Liver (tissue), 8 donors: ENCODE measurements at regions not wholly inside any gene's neighbourhood (a gene's known extent, or its start where the extent isn't known, plus 50 kb on each side); places are given as distances from the start of the nearest gene placed in this dataset.

ENCODE experiments used
- DNase-seq: peaks from one replicate; pipeline ENCODE4 v3.0.0-alpha.2; 2017; ENCODE audit warnings: low spot score
- H3K27ac ChIP-seq, 2 donors: one replicate each; pipeline ENCODE4 v1.7.0; 2013; ENCODE audit warnings: inconsistent platforms in 2 of 2, low read length in 2 of 2, control low read depth in 1 of 2, low read depth in 1 of 2, mild to moderate bottlenecking in 1 of 2
- H3K27me3 ChIP-seq, 4 donors: one replicate each; pipeline versions ENCODE4 v1.6.1 to v1.7.0; 2013; ENCODE audit warnings: low read length in 3 of 4, inconsistent platforms in 1 of 4, mild to moderate bottlenecking in 1 of 4, moderate library complexity in 1 of 4; ENCODE audit not compliant: control insufficient read depth in 4 of 4, insufficient read depth in 4 of 4
- H3K36me3 ChIP-seq, 4 donors: one replicate each; pipeline versions ENCODE4 v1.6.1 to v1.7.0; 2013; ENCODE audit warnings: low read length in 3 of 4, mild to moderate bottlenecking in 3 of 4, low read depth in 1 of 4, moderate library complexity in 1 of 4; ENCODE audit not compliant: control insufficient read depth in 4 of 4, insufficient read depth in 3 of 4
- H3K4me1 ChIP-seq, 4 donors: one replicate each; pipeline versions ENCODE4 v1.6.1 to v1.7.0; 2013; ENCODE audit warnings: low read length in 3 of 4, mild to moderate bottlenecking in 3 of 4, moderate library complexity in 1 of 4; ENCODE audit not compliant: control insufficient read depth in 4 of 4, insufficient read depth in 4 of 4
- H3K4me3 ChIP-seq, 3 donors: one replicate each; pipeline versions ENCODE4 v1.6.1 to v1.7.0; 2013; ENCODE audit warnings: low read length in 3 of 3, control low read depth in 1 of 3, low read depth in 1 of 3, mild to moderate bottlenecking in 1 of 3
- H3K9ac ChIP-seq, 2 donors: one replicate each; pipeline ENCODE4 v1.7.0; 2013; ENCODE audit warnings: low read length in 2 of 2, mild to moderate bottlenecking in 2 of 2, moderate library complexity in 2 of 2, control low read depth in 1 of 2, low read depth in 1 of 2
- H3K9me3 ChIP-seq, 4 donors: one replicate each; pipeline versions ENCODE4 v1.6.1 to v1.7.0; 2013; ENCODE audit warnings: low read length in 3 of 4; ENCODE audit not compliant: control insufficient read depth in 4 of 4
- ATF3 ChIP-seq: IDR thresholded peaks from 2 replicates; pipeline ENCODE4 v1.6.1; 2016; ENCODE audit warnings: antibody characterized with exemption
- CTCF ChIP-seq: fragments of 150-350 bp; IDR thresholded peaks from 2 replicates; pipeline ENCODE4 v1.5.1; 2017; ENCODE audit warnings: improper control_type of control experiment, low read depth, low read length; ENCODE audit not compliant: missing input control
- EGR1 ChIP-seq, 2 donors: IDR thresholded peaks; 2 replicates each; pipeline ENCODE4 v1.6.1; 2016 to 2018; ENCODE audit warnings: antibody characterized with exemption in 2 of 2, low read depth in 2 of 2
- FOXA1 ChIP-seq: IDR thresholded peaks from 2 replicates; pipeline ENCODE4 v1.6.1; 2016; ENCODE audit warnings: antibody characterized with exemption
- FOXA2 ChIP-seq: IDR thresholded peaks from 2 replicates; pipeline ENCODE4 v1.6.1; 2016; ENCODE audit warnings: antibody characterized with exemption
- GABPA ChIP-seq, 2 donors: IDR thresholded peaks in 1 of 2; conservative IDR thresholded peaks in 1 of 2; 2 replicates each; pipeline ENCODE4 v1.6.1; 2016; ENCODE audit warnings: antibody characterized with exemption in 2 of 2, mild to moderate bottlenecking in 1 of 2, moderate library complexity in 1 of 2
- HNF4A ChIP-seq, 2 donors: conservative IDR thresholded peaks; 2 replicates each; pipeline ENCODE4 v1.6.1; 2016; ENCODE audit warnings: antibody characterized with exemption in 2 of 2, mild to moderate bottlenecking in 2 of 2
- HNF4G ChIP-seq: IDR thresholded peaks from 2 replicates; pipeline ENCODE4 v1.6.1; 2016; ENCODE audit warnings: antibody characterized with exemption
- JUND ChIP-seq, 2 donors: IDR thresholded peaks; 2 replicates each; pipeline ENCODE4 v1.6.1; 2016; ENCODE audit warnings: antibody characterized with exemption in 2 of 2
- MAX ChIP-seq: IDR thresholded peaks from 2 replicates; pipeline ENCODE4 v1.6.1; 2016; ENCODE audit warnings: antibody characterized with exemption
- NR2F2 ChIP-seq: IDR thresholded peaks from 2 replicates; pipeline ENCODE4 v1.6.1; 2016; ENCODE audit warnings: antibody characterized with exemption
- RAD21 ChIP-seq, 2 donors: IDR thresholded peaks; 2 replicates each; pipeline ENCODE4 v1.6.1; 2016; ENCODE audit warnings: antibody characterized with exemption in 2 of 2, mild to moderate bottlenecking in 2 of 2
- REST ChIP-seq: IDR thresholded peaks from 2 replicates; pipeline ENCODE4 v1.6.1; 2016; ENCODE audit warnings: antibody characterized with exemption, mild to moderate bottlenecking
- RXRA ChIP-seq, 2 donors: IDR thresholded peaks; 2 replicates each; pipeline ENCODE4 v1.6.1; 2017 to 2018; ENCODE audit warnings: antibody characterized with exemption in 2 of 2, mild to moderate bottlenecking in 1 of 2
- SP1 ChIP-seq: IDR thresholded peaks from 2 replicates; pipeline ENCODE4 v1.6.1; 2018; ENCODE audit warnings: antibody characterized with exemption, mild to moderate bottlenecking
- TAF1 ChIP-seq: conservative IDR thresholded peaks from 2 replicates; pipeline ENCODE4 v1.6.1; 2016; ENCODE audit warnings: antibody characterized with exemption, mild to moderate bottlenecking
- YY1 ChIP-seq: IDR thresholded peaks from 2 replicates; pipeline ENCODE4 v1.6.1; 2016; ENCODE audit warnings: antibody characterized with exemption, mild to moderate bottlenecking
- ZBTB33 ChIP-seq: IDR thresholded peaks from 2 replicates; pipeline ENCODE4 v1.6.1; 2016; ENCODE audit warnings: antibody characterized with exemption
- WGBS: extraction: QIAGEN DNeasy Blood & Tissue Kit; methylation state at CpG from one replicate; pipeline ENCODE4 v1.1.7; 2013; 5-methylcytosine and 5-hydroxymethylcytosine counted together
- donor health status: healthy.
- donor health status: healthy.
- donor health status: healthy.
- donor health status: healthy.
- donor health status: healthy.

GRCh38 chrY:21259707-21260106 lies 251.4 kb upstream of the RBMY1B start (continued):
- TF ChIP-seq MAX = no peak
- no peak for TF ChIP-seq RXRA (IDR thresholded peaks at IDR 0.05)
- no peak for TF ChIP-seq NR2F2
- no peak for TF ChIP-seq ZBTB33

GRCh38 chrY:21260325-21260724 lies 250.8 kb upstream of the RBMY1B start:
- Histone ChIP-seq H3K4me1 (peaks cover 0 to 3% (median 0%) of the 10 kb centered on the region in 4 donors), H3K27ac (no peak overlapping the region), H3K4me3 (no peak overlapping the region), H3K9ac (no peak overlapping the region), H3K27me3 (no peaks in the 10 kb centered on the region), H3K36me3 (no peaks in the 10 kb centered on the region), H3K9me3 (no peaks in the 10 kb centered on the region)
- no peak for DNase-seq
- WGBS = 75% methylated on average over 4 of the region's 4 CpGs
- no peak for TF ChIP-seq FOXA2
- TF ChIP-seq ZBTB33 = no peak
- TF ChIP-seq JUND (IDR thresholded peaks at IDR 0.05) = no peak
- no peak for TF ChIP-seq NR2F2
- no peak for TF ChIP-seq HNF4A (conservative IDR thresholded peaks at IDR 0.05)
- peak in 1 of 2 donors; percentile 75 for TF ChIP-seq RAD21 (IDR thresholded peaks at IDR 0.05)
- TF ChIP-seq MAX = no peak
- TF ChIP-seq SP1 = no peak
- TF ChIP-seq EGR1 (IDR thresholded peaks at IDR 0.05; ENCODE audit: low read depth in 2 of 2) = no peak
- no peak for TF ChIP-seq ATF3
- no peak for TF ChIP-seq REST
- peak; percentile 22 for TF ChIP-seq CTCF
- no peak for TF ChIP-seq HNF4G
- no peak for TF ChIP-seq GABPA (IDR thresholded peaks at IDR 0.05 in 1 of 2, conservative IDR thresholded peaks at IDR 0.05 in 1 of 2)
- no peak for TF ChIP-seq TAF1
- no peak for TF ChIP-seq YY1
- TF ChIP-seq FOXA1 = no peak
